IPS DF 4.7 (cell line): ENCODE measurements at regions not wholly inside any gene's neighbourhood (a gene's known extent, or its start where the extent isn't known, plus 50 kb on each side); places are given as distances from the start of the nearest gene placed in this dataset.
"Not testable (repeated sequence)": the region's sequence is repeated elsewhere in the genome, so short reads cannot be mapped to it uniquely, and the experiment has no call there.

ENCODE experiments used
- DNase-seq: peaks from one replicate; pipeline ENCODE4 v3.0.0-alpha.2; 2013; ENCODE audit warnings: low spot score; ENCODE audit errors: extremely low read depth

- DNase-seq = no peak
These were observed 158.9 kb downstream of the HINT1 start for GRCh38 chr5:131005963-131006684.

DNA sequence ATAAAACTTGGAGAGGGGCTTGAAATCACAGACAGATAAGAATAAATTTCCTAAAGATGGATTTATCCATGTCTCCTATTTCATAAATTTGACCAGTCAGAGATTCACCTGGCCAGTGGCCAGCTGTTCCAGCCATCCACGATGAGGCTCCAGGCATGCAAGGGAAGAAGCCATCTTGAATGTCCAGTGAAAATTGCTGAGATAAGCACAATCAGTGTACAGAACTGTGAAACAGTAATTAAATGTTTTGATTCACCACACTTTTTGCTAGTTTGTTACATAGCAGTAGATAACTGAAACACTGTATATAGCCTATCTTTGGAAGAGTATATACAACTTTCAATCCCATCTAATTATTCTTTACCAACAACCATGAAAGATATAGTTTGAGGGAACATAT lies 163.5 kb downstream of the HINT1 start:
- DNase-seq = no peak

GRCh38 chr5:131000289-131000688 lies 164.8 kb downstream of the HINT1 start:
- DNase-seq = no peak

- not testable (repeated sequence) for DNase-seq
These were observed 168.3 kb downstream of the HINT1 start for GRCh38 chr5:130996720-130997119.

DNA sequence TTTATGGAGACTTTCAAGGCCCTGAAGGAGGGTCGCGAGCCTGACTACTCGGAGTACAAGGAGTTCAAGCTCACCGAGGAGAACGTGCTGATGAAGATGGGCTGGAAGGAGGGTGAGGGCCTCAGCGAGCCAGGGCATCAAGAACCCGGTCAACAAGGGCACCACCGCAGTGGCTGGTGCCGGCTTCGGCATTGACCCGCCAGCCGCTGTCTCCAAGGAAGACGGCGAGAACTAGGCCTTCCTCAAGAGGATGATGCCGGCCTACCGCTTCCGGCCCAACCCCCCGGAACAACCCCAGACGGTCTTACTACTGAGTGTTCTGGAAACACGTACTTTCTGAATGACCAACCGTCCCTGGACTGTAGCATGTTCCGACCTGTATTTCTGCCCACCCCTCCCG lies 169.2 kb downstream of the HINT1 start:
- DNase-seq = no peak

- DNase-seq = no peak
These were observed 169.9 kb downstream of the HINT1 start for GRCh38 chr5:130995254-130995515.

GRCh38 chr5:130994496-130995253 lies 170.4 kb downstream of the HINT1 start:
- no peak for DNase-seq

- DNase-seq = no peak
These were observed 172.4 kb downstream of the HINT1 start for GRCh38 chr5:130992621-130993020.

DNA sequence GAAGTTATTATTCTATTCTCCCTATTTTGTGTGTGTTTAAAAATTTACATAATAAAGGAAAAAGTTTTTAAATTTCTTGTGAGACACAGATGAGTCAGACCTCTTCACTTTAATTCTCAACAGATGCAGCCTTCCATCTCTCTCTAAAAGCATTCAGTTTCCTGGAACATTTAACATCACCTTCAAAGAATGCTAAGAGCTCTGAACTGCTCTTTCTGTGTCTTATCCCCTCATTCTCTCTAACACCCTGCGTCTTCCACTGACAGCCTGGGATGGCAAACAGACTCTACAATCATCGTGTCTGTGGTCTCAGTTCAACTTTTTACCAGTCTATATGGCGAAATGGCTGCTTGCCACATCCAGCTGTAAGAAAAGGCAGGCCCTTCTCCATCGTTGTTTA lies 173.0 kb downstream of the HINT1 start:
- DNase-seq = no peak

GRCh38 chr5:130985776-130986175 lies 179.3 kb downstream of the HINT1 start:
- no peak for DNase-seq

GRCh38 chr5:130981663-130982062 lies 183.4 kb downstream of the HINT1 start:
- DNase-seq = no peak

- no peak for DNase-seq
These were observed 186.6 kb downstream of the HINT1 start for GRCh38 chr5:130978475-130978874.

- DNase-seq = no peak
These were observed 188.6 kb downstream of the HINT1 start for GRCh38 chr5:130976493-130976892.

DNA sequence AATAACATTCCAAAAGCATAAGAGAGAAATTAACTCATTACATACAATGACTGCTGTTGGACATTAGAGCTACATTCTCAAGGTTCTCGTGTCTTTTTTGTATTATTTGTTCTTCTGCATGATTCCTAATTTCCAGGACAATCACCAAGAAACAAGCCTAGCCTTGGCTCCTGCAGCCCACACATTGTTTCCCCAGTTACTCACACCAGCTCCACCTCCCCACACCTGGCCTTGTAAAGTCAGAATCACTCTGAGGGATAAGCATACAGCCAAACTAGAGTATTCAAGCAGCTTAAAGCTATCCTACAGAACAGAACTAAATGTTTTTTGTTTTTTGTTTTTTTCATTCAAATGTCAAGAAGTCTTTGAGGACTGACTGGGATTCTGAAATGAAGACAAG lies 189.2 kb downstream of the HINT1 start:
- no peak for DNase-seq

- no peak for DNase-seq
These were observed 189.8 kb downstream of the HINT1 start for GRCh38 chr5:130975299-130975698.

DNA sequence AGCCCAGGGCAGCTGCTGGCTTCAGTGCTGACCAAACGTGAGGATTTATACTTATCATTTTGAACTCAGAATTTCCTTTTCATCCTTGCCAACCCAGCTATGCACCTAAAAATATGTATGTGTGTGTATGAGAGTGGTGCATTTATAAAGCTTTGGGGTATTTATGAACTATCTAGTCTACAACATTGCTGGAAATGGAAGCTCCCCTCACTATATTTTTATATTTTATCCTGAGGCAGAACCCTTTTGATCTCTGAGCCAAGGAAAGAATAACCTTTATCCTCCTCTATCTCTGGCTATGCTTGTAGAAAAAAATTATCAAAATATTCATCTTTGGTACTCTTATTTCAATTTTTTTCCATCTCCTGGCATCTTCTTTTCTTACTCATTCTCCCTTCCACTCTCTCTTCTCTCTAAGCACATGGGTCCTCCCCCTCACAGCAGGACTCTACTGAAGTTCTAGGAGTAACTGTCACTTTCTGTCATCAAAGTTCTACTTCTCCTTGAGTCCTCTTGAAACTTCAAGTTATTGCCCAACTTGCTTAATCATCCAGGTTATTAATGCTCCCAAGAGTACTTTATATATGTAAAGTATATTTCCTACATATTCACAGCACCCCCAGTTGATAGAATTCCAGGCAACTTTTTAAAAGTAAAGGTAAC lies 190.9 kb downstream of the HINT1 start:
- DNase-seq = no peak

DNA sequence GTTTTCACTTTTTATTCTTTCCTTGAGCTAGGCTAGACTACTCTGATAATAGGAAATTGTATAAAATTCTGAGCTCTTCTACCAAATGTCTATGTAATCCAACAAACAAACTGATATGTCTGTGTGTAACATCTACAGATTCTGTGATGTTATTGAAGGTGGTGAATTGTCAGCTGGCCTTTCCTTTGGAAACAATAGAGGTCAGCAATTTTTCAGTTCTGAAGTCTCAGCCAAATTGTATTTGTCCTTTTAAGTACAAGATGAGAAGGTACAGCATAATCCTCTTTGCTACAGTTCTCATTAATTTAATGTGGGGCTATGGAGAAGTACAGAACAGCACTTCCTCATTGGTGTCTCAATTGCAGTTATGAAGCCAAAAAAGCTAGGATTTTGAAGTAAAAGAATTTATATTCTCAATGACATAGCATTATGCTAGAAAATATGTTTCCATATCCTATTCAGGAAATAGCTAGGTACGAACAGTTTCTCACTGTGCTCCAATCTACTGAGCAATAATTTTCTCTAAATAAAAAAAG lies 198.0 kb downstream of the HINT1 start:
- DNase-seq = no peak

GRCh38 chr5:130965920-130966319 lies 199.1 kb downstream of the HINT1 start:
- DNase-seq = no peak

DNA sequence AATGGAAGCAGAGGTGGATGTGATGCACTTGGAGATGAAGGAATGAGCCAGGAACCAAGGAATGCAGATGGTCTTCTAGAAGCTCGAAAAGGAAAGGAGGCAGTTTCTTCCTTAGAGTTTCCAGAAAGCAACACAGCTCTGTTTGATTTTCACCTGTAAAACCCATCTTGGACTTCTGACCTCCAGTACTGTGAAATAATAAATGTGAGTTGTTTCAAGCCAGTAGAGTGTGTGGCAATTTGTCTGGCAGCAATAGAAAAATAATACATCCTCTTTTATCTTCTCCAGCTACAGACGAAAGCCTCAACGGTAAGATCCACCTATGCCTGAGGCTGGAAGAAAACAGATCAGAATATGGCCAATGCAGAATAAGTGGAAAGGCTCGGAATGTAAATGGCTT lies 199.7 kb downstream of the HINT1 start:
- DNase-seq = no peak

GRCh38 chr5:130964231-130965202 lies 200.5 kb downstream of the HINT1 start:
- no peak for DNase-seq

DNA sequence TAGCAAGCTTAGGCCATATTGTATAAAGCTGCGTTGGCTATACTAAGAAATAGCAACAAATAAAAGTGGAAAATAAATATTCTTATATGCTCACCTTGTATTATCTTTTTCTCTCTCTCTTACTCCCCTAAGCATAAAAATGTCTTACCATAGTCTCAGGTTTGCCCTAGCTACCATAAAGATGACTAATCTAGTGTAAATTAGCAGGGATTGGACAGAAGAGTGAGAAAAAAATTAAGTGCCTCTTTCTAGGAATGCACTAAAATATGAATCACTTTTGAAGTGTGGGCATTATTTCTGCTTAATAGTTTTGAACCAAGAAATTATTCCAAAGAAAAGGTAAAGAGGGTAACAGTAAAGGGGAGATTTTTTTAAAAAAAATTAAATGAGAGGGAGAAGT lies 201.3 kb downstream of the HINT1 start:
- no peak for DNase-seq
